ENCODE measurements at regions not wholly inside any gene's neighbourhood (a gene's known extent, or its start where the extent isn't known, plus 50 kb on each side); places are given as distances from the start of the nearest gene placed in this dataset.

GRCh38 chr10:131548176-131548575 lies 236.7 kb upstream of the TCERG1L start:
- H3K4me1 ChIP-seq (ENCODE audit: control insufficient read depth, insufficient read depth, low read depth, low read length): no peaks in the 10 kb centered on the region
- DNase-seq: no peak
- no peaks in the 10 kb centered on the region for H3K79me1 ChIP-seq (replicated peaks; ENCODE audit: low read length, poor library complexity, severe bottlenecking)
- H3K27ac ChIP-seq (ENCODE audit: low read length, poor library complexity, severe bottlenecking): no peak overlapping the region
- H3K18ac ChIP-seq (ENCODE audit: low read depth in 1 of 2, low read length in 2 of 2): no peak overlapping the region
- no peak overlapping the region for H3K4ac ChIP-seq (ENCODE audit: low read depth in 1 of 2, low read length in 2 of 2)
- H3K23ac ChIP-seq (ENCODE audit: low read length in 2 of 2): no peak overlapping the region
- no peak overlapping the region for H3K4me3 ChIP-seq (ENCODE audit: insufficient read depth in 1 of 2, low read depth in 1 of 2, low read length in 2 of 2)
- no peak overlapping the region for H3K14ac ChIP-seq (ENCODE audit: low read length in 2 of 2)
- 80% methylated on average over 12 of the region's 12 CpGs for WGBS
- H2BK5ac ChIP-seq (ENCODE audit: low read depth, low read length, poor library complexity, severe bottlenecking): no peak overlapping the region
- no peak overlapping the region for H2BK15ac ChIP-seq (ENCODE audit: low read depth, poor library complexity, severe bottlenecking)
- peaks cover 0 to 15% of the 10 kb centered on the region in 2 experiments for H3K27me3 ChIP-seq (ENCODE audit: control insufficient read depth in 1 of 2, insufficient read depth in 1 of 2, low read length in 2 of 2)
- H3K4me2 ChIP-seq (ENCODE audit: low read length, poor library complexity, severe bottlenecking): no peak overlapping the region
- no peaks in the 10 kb centered on the region for H3K9me3 ChIP-seq (ENCODE audit: control insufficient read depth, low read length)
- no peak overlapping the region for H3K9ac ChIP-seq (ENCODE audit: low read length)
- no peak overlapping the region for H4K8ac ChIP-seq (ENCODE audit: low read length)
- no peak overlapping the region for H2BK12ac ChIP-seq (ENCODE audit: low read length in 2 of 2)
- no peak overlapping the region for H4K91ac ChIP-seq (ENCODE audit: low read length)
- no peaks in the 10 kb centered on the region for H3K36me3 ChIP-seq (ENCODE audit: control insufficient read depth in 1 of 2, insufficient read depth in 2 of 2, low read depth in 1 of 2, low read length in 2 of 2)
- H2AFZ ChIP-seq (ENCODE audit: low read depth, low read length): no peak overlapping the region
- H2BK120ac ChIP-seq (ENCODE audit: low read depth, low read length): no peak overlapping the region
- H2AK5ac ChIP-seq (ENCODE audit: low read length, severe bottlenecking): no peak overlapping the region

DNA sequence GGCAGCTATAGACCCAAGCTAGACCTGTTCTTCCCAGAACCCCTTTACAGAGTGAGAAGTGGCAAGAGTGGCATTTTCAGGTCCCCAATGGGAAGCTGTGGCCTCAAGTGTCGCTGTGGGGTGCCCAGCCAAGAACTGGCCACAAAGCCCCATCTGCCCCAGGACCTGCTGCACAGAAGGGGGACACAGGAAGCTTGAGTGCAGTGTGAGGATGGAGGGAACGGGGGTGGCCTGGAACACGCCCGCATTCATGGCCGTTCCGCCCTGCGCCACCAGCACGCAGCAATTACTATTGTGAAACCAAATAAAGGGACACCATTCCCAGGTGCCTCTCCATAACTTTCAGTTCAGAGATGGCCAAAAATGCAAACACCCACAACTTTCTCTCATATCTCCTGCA lies 237.6 kb upstream of the TCERG1L start:
- no peak overlapping the region for H2AFZ ChIP-seq (ENCODE audit: low read depth, low read length)
- H3K4me3 ChIP-seq (ENCODE audit: insufficient read depth in 1 of 2, low read depth in 1 of 2, low read length in 2 of 2): no peak overlapping the region
- WGBS: 92% methylated on average over 7 of the region's 8 CpGs
- H3K18ac ChIP-seq (ENCODE audit: low read depth in 1 of 2, low read length in 2 of 2): no peak overlapping the region
- no peaks in the 10 kb centered on the region for H3K4me1 ChIP-seq (ENCODE audit: control insufficient read depth, insufficient read depth, low read depth, low read length)
- no peak overlapping the region for H3K4ac ChIP-seq (ENCODE audit: low read depth in 1 of 2, low read length in 2 of 2)
- no peak overlapping the region for H3K27ac ChIP-seq (ENCODE audit: low read length, poor library complexity, severe bottlenecking)
- no peak overlapping the region for H2BK12ac ChIP-seq (ENCODE audit: low read length in 2 of 2)
- no peak overlapping the region for H3K4me2 ChIP-seq (ENCODE audit: low read length, poor library complexity, severe bottlenecking)
- H2BK120ac ChIP-seq (ENCODE audit: low read depth, low read length): no peak overlapping the region
- H3K14ac ChIP-seq (ENCODE audit: low read length in 2 of 2): no peak overlapping the region
- H2AK5ac ChIP-seq (ENCODE audit: low read length, severe bottlenecking): no peak overlapping the region
- no peak overlapping the region for H2BK5ac ChIP-seq (ENCODE audit: low read depth, low read length, poor library complexity, severe bottlenecking)
- no peaks in the 10 kb centered on the region for H3K36me3 ChIP-seq (ENCODE audit: control insufficient read depth in 1 of 2, insufficient read depth in 2 of 2, low read depth in 1 of 2, low read length in 2 of 2)
- no peaks in the 10 kb centered on the region for H3K79me1 ChIP-seq (replicated peaks; ENCODE audit: low read length, poor library complexity, severe bottlenecking)
- H3K27me3 ChIP-seq (ENCODE audit: control insufficient read depth in 1 of 2, insufficient read depth in 1 of 2, low read length in 2 of 2): peaks cover 0 to 15% of the 10 kb centered on the region in 2 experiments
- DNase-seq: no peak
- no peaks in the 10 kb centered on the region for H3K9me3 ChIP-seq (ENCODE audit: control insufficient read depth, low read length)
- H3K23ac ChIP-seq (ENCODE audit: low read length in 2 of 2): no peak overlapping the region
- no peak overlapping the region for H4K8ac ChIP-seq (ENCODE audit: low read length)
- H4K91ac ChIP-seq (ENCODE audit: low read length): no peak overlapping the region
- no peak overlapping the region for H2BK15ac ChIP-seq (ENCODE audit: low read depth, poor library complexity, severe bottlenecking)
- H3K9ac ChIP-seq (ENCODE audit: low read length): no peak overlapping the region

DNA sequence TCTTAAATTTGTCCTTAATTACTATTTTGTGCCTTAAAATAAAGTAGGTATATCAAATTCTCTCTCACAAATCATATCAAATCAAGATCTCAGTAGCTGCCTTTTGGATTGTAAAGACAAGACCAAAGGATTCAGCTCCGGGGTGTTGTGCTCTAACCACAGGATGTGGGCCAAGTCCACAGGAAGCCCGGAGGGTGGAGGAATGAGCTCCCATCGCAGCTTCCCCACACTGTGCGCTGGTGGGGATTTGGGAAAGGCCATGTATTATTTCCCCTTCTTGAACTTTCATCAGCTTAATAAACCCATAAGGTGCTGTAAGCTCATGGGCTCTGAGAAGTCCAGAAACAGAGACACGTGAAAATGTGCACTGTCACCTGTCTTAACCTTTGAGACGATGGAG lies 241.6 kb upstream of the TCERG1L start:
- no peak overlapping the region for H3K18ac ChIP-seq (ENCODE audit: low read depth in 1 of 2, low read length in 2 of 2)
- H4K91ac ChIP-seq (ENCODE audit: low read length): no peak overlapping the region
- H3K4me1 ChIP-seq (ENCODE audit: control insufficient read depth, insufficient read depth, low read depth, low read length): no peaks in the 10 kb centered on the region
- H2BK12ac ChIP-seq (ENCODE audit: low read length in 2 of 2): no peak overlapping the region
- H3K4ac ChIP-seq (ENCODE audit: low read depth in 1 of 2, low read length in 2 of 2): no peak overlapping the region
- no peak overlapping the region for H3K27ac ChIP-seq (ENCODE audit: low read length, poor library complexity, severe bottlenecking)
- peaks cover 0 to 9% of the 10 kb centered on the region in 2 experiments for H3K27me3 ChIP-seq (ENCODE audit: control insufficient read depth in 1 of 2, insufficient read depth in 1 of 2, low read length in 2 of 2)
- H3K79me1 ChIP-seq (replicated peaks; ENCODE audit: low read length, poor library complexity, severe bottlenecking): no peaks in the 10 kb centered on the region
- no peak overlapping the region for H4K8ac ChIP-seq (ENCODE audit: low read length)
- no peaks in the 10 kb centered on the region for H3K36me3 ChIP-seq (ENCODE audit: control insufficient read depth in 1 of 2, insufficient read depth in 2 of 2, low read depth in 1 of 2, low read length in 2 of 2)
- no peak overlapping the region for H2BK120ac ChIP-seq (ENCODE audit: low read depth, low read length)
- no peak overlapping the region for H3K14ac ChIP-seq (ENCODE audit: low read length in 2 of 2)
- no peak overlapping the region for H3K23ac ChIP-seq (ENCODE audit: low read length in 2 of 2)
- no peak overlapping the region for H2AFZ ChIP-seq (ENCODE audit: low read depth, low read length)
- H2AK5ac ChIP-seq (ENCODE audit: low read length, severe bottlenecking): no peak overlapping the region
- H3K9me3 ChIP-seq (ENCODE audit: control insufficient read depth, low read length): no peaks in the 10 kb centered on the region
- no peak overlapping the region for H3K4me2 ChIP-seq (ENCODE audit: low read length, poor library complexity, severe bottlenecking)
- H2BK15ac ChIP-seq (ENCODE audit: low read depth, poor library complexity, severe bottlenecking): no peak overlapping the region
- H2BK5ac ChIP-seq (ENCODE audit: low read depth, low read length, poor library complexity, severe bottlenecking): no peak overlapping the region
- 72% methylated on average over 4 of the region's 6 CpGs for WGBS
- H3K9ac ChIP-seq (ENCODE audit: low read length): no peak overlapping the region
- H3K4me3 ChIP-seq (ENCODE audit: insufficient read depth in 1 of 2, low read depth in 1 of 2, low read length in 2 of 2): no peak overlapping the region
- no peak for DNase-seq

DNA sequence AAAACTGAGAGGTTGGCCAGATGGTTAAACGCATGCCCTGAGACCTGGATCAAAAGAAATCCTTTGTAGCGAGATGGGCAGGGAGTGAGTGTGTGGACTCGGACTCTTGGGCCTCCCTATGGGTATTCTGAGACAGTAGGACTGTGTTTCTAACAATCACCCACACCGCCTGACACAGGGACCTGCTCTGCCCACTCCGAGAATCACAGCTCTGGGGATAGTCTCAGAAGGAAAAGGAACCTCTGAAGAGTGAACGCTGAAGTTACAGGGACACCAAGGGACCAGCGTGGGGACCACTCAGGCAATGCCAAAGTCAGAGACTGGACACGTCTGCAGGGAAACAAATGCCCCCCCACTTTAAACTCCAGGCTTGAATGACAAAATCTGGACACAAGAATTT lies 242.1 kb upstream of the TCERG1L start:
- no peak overlapping the region for H2BK12ac ChIP-seq (ENCODE audit: low read length in 2 of 2)
- WGBS: 72% methylated on average over 8 of the region's 8 CpGs
- no peaks in the 10 kb centered on the region for H3K36me3 ChIP-seq (ENCODE audit: control insufficient read depth in 1 of 2, insufficient read depth in 2 of 2, low read depth in 1 of 2, low read length in 2 of 2)
- H3K18ac ChIP-seq (ENCODE audit: low read depth in 1 of 2, low read length in 2 of 2): no peak overlapping the region
- peaks cover 0 to 9% of the 10 kb centered on the region in 2 experiments for H3K27me3 ChIP-seq (ENCODE audit: control insufficient read depth in 1 of 2, insufficient read depth in 1 of 2, low read length in 2 of 2)
- no peak overlapping the region for H2BK15ac ChIP-seq (ENCODE audit: low read depth, poor library complexity, severe bottlenecking)
- no peak overlapping the region for H3K23ac ChIP-seq (ENCODE audit: low read length in 2 of 2)
- no peak for DNase-seq
- no peak overlapping the region for H3K27ac ChIP-seq (ENCODE audit: low read length, poor library complexity, severe bottlenecking)
- no peaks in the 10 kb centered on the region for H3K4me1 ChIP-seq (ENCODE audit: control insufficient read depth, insufficient read depth, low read depth, low read length)
- H3K9me3 ChIP-seq (ENCODE audit: control insufficient read depth, low read length): no peaks in the 10 kb centered on the region
- H2BK5ac ChIP-seq (ENCODE audit: low read depth, low read length, poor library complexity, severe bottlenecking): no peak overlapping the region
- no peak overlapping the region for H2BK120ac ChIP-seq (ENCODE audit: low read depth, low read length)
- no peak overlapping the region for H3K4me2 ChIP-seq (ENCODE audit: low read length, poor library complexity, severe bottlenecking)
- H4K91ac ChIP-seq (ENCODE audit: low read length): no peak overlapping the region
- no peak overlapping the region for H3K9ac ChIP-seq (ENCODE audit: low read length)
- no peak overlapping the region for H4K8ac ChIP-seq (ENCODE audit: low read length)
- no peak overlapping the region for H2AFZ ChIP-seq (ENCODE audit: low read depth, low read length)
- H2AK5ac ChIP-seq (ENCODE audit: low read length, severe bottlenecking): no peak overlapping the region
- no peak overlapping the region for H3K4me3 ChIP-seq (ENCODE audit: insufficient read depth in 1 of 2, low read depth in 1 of 2, low read length in 2 of 2)
- H3K4ac ChIP-seq (ENCODE audit: low read depth in 1 of 2, low read length in 2 of 2): no peak overlapping the region
- no peaks in the 10 kb centered on the region for H3K79me1 ChIP-seq (replicated peaks; ENCODE audit: low read length, poor library complexity, severe bottlenecking)
- H3K14ac ChIP-seq (ENCODE audit: low read length in 2 of 2): no peak overlapping the region
